NCI-H1436 (cell line): ENCODE measurements at regions not wholly inside any gene's neighbourhood (a gene's known extent, or its start where the extent isn't known, plus 50 kb on each side); places are given as distances from the start of the nearest gene placed in this dataset.

Experiments
- DNase-seq: peaks from one replicate; lab custom pipeline; 2025; lab: John Stamatoyannopoulos, UW

DNA sequence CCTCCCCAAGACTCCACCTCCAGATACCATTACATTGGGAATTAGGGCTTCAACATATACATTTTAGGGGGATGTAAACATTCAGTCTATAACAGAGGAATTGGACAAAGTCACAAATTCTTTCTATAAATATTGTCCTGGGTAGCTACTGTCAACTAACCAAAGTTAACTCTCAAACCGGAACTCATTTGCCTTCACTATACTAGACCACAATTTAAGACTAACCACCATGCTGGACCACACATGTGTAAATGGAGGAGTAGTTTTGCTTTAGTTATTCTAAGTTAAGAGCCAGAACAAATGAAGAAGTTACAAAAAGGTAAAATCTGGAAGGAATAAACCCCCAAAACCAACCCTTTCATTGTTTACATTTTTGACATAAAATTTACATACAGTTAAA is 222.8 kb downstream of the NDFIP2 start:
- no peak for DNase-seq

DNA sequence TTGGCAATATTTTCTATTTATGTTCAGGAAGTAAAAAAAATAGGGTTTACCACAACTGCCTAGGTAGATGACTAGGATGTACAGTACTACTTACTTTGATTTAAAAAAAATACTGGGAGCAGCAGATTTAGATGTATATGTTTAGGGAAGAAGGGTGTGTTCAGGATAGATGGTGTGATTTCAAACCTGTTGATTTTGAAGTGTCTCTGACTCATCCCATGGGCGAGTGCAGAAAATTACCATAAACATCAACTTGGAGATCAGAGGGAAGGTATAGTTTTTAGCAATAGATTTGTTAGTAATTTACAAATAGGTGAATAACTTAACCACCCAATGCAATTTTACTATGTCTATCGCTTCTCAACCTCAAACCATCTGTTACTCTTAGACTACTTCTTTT is 214.8 kb downstream of the NDFIP2 start:
- DNase-seq, result no peak

DNA sequence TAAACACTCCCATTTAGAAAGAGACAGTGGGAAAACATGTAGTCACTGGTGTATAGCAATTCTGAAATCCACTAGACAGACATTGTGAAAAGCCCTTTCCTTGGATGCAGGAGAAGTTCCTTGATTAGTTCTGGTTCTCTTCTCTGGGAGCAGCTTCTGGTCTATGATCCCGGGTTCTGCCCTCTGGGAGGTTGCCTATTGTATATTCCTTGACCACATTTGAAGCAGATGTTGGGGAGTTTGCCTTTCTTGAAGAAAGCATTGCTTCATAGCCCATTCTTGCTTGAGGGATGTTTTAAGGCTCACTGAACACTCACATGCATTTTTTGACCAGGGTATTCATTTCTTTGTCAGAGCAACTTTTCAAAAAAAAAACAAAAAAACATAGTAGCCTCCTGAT is 211.9 kb downstream of the NDFIP2 start:
- no peak for DNase-seq

DNA sequence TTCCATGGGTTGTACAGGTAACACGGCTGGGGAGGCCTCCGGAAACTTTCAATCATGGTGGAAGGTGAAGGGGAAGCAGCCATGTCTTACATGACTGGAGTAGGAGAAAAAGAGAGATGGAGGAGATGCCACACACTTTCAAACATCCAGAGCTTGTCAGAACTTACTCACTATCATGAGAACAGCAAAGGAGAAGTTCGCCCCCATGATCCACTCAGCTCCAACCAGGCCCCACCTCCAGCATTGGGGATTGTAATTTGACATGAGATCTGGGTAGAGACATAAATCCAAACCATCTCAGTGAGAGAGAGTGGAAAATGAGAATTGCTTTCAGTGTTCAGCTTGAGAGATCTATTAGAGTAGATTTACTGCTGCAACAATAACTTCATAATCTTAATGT is 210.9 kb downstream of the NDFIP2 start:
- no peak for DNase-seq

DNA sequence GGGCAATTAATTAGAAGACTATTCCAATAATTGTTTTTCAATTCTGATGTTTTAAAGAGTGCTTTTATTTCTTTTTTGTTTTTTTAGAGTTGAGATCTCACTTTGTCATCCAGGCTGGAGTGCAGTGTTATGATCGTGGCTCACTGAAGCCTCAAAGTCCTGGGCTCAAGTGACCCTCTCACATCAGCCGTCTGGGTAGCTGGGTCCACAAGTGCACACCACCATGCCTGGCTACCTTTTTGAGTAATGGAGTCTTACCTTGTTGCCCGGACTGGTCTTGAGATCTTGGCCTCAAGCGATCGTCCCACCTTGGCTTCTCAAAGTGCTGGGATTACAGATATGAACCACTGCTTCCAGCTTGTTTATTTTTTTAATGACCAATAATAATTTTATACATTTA is 207.8 kb downstream of the NDFIP2 start:
- DNase-seq, result no peak

DNA sequence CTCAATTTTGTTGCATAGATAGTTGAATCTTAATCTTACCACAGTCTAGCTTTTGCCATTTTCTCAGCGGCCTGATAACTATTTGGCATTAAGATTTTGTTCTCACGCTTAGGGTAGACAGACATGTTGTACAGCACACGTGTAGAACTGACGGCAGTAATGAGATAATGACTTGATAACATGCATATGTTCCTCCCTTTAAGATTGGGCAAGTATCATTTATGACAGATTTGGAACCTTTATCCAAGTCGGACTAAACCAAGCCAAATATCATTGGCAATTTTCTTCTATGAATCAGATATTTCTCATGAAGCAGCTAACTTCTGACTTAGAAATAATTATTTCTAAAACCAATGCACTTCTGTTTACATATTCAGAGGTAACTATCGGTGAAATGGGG is 205.5 kb downstream of the NDFIP2 start:
- no peak for DNase-seq

DNA sequence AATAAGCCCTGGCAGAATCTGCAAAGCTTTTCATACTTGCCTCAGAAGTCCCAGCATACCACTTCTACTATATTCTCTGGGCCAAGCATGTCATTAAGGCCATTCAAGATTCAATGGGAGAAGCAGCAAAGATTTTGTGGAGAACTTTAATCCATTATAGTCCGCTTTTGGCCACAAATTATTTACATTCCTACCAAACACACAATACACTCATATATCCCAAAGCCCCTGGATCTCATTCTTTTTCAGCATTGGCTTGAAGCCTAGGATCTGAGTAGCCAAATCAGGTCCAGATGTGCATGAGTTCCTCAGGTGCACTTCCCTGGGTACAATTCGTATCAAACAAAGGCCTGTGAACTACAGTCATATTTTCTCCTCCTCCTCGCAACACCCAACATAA is 203.4 kb downstream of the NDFIP2 start:
- DNase-seq, result no peak

DNA sequence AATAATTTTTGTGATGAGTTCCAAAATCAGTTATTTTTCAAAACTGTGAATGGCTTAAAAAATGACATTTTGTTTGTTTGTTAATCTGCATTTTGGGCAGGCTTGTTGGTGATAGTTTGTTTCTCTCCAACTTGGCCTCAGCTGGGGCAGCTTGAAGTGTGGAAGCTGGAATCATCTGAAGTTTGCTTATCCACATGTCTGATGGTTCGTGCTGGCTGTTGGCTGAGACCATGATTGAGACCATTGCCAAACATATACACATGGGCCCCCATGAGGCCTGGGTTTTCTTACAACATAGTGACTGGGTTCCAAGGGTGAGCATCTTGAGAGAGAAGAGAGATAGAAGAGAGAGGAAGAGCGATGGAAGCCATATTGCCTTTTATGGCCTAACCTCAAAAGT is 201.2 kb downstream of the NDFIP2 start:
- no peak for DNase-seq

DNA sequence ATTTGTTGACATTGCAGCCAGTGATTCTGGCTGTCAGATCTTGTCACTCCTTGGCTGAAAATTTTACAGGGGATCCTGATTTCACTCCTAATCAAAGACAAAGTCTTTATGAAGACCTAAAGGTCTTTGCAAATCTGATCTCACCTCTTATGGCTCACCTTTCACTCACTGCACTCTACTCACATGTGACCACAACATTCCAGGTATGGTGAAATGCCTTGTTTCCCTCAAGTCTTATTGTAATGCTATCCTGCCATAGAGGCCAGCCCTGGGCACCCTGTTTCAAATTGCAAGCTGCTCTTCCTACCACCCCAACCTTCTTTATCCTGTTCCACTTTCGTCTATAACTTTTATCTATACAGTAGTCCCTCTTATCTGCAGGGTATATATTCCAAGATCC is 200.1 kb downstream of the NDFIP2 start:
- no peak for DNase-seq

DNA sequence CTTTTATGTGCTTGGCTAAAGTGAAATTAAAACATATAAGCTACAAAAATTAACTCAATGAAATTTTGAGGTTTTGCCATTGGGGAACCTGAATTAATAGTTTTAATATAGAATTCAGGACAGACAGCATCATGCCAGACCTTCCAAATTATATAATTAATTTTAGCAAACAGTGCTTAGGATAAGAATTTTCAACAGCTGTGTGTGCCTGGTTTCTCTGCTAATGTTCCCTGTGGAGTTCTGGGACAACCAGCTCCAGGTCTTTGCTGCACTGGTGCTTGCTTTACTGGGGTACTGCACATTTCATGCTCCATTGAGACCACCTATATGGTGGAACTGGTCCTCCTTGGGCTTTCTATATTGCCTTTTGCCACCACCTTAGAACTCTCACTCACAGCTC is 199.5 kb downstream of the NDFIP2 start:
- DNase-seq, result no peak

DNA sequence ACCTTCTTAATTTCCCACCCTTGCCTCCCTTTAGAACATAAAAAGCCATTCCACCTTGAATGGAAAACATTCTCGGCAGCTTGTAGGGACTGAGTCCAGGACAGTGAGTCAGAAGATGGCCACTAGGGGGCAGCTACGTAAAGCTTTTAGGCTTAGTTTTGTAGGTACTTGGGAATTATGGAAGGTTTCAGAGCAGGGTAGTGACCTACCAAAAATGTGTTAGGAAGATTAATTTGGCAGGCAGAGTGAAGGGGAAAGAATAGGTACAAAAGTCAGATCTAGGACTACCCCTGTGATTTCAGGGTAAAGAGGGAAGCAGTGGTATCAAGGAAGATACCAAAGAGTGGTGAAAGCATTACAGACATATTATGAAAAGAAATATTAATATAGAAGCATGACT is 198.4 kb downstream of the NDFIP2 start:
- DNase-seq, result peak; percentile 37

DNA sequence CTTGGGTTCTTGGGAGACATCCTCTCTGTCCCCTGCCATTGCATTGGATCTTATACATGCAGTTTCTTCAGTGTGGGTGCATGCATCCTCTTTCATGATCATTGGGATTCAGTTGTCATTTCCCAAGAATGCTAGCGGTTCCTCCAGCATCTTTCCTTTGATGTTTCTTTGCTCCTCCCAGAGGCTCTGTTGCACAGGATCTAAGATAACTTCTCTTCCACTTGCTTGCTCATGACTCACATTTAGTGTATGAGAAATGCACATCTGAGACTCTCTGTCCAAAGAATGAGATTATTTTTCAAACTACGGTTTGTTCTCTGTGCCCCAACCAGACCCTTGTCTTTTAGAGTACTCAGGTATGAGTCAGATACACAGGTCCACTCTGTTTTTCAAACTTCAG is 197.1 kb downstream of the NDFIP2 start:
- DNase-seq, result no peak

DNA sequence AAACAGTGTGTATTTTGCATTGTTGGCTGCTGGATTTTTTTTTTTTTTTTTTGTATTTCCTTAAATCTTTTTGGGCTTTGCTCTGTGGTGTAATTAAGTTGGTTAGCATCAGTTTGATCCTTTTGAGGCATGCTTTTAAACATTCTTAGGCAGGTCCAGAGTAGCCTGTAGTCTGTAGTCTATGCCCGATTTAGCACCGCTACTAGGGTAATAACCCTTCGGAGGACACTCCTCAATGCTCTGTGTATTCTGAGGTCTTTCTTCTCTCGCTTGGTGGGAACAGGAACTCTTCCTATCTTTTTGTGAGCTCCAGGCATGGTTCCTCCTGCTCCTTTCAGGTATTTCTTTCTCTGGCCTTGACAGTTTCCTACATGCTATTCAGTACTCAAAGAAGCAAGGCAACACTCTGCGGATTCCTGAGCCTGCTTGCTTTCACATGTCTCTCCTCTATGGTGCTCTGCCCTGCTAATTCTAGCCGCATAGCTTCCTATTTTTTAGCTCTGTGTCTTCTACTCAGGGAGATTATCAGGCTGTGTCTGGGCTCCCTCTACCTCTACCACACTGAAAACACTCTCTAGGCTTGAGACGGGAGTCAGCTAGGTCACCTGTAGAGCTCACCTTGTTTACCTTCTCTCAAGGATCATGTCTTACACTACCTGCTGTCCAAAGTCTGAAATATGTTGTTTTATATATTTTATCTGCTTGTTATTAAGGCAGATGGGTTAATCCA is 195.1 kb downstream of the NDFIP2 start:
- DNase-seq, result no peak

DNA sequence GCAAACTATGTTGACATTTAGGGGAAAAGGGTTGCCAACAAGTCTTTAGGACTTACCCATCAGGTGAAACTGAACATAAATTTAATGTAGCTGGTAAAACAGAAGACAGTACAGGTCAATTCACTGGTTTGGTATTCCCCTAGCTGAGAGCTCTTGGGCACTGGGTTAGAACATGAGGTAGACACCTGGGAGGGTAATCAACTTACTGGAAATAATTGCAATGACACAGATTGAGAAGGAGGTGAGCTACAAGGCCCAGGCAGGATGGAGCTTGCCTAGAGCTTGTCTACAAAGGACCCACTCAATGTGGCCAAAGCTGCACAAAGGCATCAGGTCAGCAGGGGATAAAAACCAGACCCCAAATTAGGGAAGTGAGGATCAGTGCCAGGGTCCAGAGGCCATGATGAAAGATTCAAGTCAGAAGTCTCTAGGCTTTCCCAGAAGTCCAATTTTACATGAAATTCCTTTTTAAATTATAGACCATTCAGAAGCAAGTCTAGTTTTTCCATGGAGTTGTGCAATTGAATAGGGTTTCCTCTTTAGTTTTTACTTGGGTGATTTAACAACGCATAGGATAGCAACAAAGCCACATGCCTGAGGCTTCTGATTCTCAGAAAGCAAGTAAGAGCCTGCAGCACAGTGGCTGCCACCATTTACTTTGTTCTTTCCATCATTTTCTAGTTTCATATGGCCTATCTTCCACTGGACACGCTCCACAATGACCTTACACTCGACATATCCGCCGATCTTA is 194.0 kb downstream of the NDFIP2 start:
- no peak for DNase-seq

DNA sequence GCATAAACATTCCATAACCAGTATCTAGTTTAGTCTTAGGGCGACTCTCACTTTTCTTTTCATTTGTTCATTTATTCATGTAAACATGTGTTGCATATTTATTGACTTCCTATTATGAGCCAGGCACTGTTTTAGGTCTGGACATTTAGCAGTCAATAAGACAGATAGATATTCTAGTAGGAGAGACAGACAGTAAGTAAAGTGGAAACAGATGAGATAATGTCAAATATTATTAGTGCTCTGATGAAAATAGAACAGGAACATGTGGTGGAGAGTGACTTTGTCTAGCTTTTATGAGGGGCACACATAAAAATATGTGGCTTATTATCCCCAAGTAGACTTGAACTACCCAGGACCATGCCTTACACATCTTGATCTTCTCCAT is 193.0 kb downstream of the NDFIP2 start:
- no peak for DNase-seq

DNA sequence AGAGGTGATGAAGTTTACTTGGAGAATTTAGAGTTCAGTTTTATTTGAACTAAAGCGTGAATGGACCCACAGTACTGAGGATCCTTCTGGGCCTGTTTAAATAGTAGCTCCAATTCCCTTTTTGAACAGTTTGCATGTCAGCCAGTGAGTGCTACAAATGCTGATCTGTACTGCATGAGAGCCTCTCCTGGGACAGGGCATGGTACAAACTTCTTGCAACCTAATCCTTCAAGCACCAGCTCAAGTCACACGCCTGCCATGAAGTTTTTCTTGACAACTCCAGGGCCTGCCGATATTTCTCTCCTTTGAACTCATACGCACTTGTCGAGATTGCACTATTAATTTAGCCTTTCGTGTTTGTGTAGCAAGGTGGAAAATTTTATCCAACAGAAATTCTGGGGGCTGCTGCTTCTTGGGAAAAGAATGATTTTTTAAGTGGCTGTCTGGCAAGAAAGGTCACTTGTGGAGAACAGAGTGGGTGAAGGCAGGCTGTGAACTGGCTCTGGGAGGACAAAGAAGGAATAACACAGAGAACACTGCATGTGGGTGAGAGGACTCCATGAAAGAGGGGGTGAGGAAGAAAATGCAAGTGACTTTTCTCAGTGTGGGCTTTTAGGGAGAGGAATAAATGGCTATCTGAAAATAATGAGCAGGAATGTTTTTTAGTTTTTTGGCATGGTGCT is 192.5 kb downstream of the NDFIP2 start:
- no peak for DNase-seq

DNA sequence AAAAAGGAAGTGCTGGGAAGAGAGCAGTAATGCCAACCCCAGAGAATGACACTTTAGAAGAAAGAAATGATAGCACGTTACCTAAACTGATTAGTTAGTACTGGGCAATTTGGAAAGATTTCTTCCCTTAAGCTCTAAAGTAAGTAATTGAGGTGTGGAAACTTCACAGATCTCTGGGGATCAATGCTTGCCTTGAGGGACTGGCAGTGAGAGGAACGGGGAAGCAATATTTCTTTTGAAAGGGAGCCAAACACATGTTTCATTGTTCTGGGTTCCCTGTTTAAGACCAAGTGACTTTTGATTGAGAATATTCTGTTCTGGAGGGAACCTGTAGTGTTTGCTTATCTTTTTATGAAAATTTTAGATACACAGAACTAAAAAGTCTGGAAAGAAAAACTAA is 190.5 kb downstream of the NDFIP2 start:
- DNase-seq, result peak; percentile 20

DNA sequence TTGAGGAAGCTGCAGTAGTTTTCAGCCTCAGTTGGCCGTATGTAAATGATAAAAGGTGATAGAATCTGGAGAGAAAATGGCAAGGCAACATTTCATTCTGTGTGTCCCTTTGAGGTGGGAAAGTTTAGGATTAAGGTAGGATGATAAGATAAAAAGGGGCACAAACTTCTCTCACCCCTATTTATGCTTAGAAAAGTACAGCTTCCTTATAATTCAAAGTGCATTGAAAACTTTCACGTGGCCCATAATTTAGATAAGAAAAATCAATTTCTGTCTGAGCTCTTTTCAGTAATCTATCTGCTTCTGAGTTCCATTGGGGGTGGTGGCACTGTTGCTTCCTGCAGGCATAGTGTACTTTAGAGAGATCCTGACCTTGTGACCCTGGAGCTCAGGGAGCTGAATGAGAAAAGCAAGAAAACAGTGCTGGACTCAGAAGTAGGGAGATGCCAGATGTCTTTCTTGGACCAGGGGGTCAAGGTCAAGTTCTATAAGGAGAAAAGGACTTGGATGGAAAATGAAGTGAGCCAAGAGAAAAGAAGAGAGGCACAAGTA is 187.3 kb downstream of the NDFIP2 start:
- no peak for DNase-seq

DNA sequence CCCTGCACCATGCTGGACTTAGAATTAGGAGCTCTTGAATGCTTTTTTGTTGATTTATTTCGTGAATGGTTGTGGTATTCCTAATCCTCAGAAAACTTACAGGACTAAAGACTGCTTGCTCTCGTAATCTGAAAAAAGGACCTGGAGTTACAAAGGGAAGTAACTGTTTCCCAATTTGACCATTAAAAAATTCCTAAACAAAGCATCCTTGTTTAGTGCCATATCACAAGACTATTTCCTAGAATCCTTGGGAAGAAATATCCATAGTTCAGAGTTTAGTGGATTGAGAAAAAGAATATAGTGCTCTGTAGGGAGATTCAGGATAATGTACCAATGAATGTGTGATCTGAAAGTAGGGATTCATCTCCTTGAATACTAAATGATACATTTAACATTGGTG is 186.8 kb downstream of the NDFIP2 start:
- DNase-seq, result no peak

DNA sequence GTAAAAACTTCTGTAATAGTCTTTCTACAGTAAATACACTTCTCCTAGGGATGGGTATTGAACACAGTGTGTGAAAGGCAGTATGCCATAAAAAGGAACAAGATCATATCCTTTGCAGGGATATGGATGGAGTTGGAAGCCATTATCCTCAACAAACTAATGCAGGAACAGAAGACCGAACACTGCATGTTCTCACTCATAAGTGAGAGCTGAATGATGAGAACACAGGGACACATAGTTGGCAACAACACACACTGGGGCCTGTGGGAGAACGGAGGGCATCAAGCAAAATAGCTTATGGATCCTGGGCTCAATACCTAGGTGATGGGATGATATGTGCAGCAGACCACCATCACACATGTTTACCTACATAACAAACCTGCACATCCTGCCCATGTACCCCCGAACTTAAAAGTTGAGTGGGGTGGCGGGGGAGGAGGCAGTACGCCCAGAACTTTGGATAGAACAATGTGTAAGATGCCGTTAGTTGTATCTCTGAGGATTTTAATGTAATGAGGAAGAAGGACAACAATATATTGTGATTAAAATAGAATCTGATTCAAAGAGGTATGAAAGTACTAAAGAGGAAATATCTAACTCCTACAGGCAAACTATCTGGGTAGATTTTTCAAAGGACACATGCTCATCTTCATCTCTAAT is 183.2 kb downstream of the NDFIP2 start:
- no peak for DNase-seq

DNA sequence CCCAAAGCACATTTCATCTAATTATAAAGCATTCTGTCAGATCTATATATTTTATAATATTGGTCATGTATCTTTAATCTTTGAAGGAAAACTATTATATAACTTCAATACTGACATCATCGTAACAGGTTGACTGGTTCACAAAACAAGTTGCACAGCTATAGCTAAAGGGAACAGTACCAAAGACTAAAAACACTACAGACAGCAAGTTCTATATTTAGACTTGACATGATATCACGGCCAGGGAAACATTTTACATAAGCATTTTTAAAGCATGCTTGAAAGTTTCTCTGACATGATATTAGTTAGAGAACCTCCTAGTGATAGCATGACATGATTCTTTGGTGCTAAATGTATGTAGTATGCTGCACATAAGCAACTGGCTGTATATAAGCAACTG is 182.5 kb downstream of the NDFIP2 start:
- no peak for DNase-seq

DNA sequence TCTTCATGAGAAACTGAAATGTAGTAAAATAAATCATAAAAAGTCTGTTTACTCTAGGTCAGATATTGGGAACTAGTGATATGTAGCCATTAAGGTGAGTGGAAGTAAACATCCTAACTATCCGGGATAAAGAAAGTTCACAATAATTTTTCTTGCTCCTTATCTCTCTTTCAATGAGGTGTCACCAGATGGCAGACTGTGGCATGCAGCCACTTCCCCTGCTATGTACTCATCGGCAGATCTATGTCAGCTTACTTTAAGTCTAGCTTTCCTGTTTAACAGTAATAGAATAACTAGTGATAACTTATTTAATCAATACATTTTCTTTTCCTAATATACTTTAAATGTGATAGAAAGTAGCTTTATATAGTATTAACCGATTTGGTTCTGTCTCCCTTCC is 181.9 kb downstream of the NDFIP2 start:
- no peak for DNase-seq

DNA sequence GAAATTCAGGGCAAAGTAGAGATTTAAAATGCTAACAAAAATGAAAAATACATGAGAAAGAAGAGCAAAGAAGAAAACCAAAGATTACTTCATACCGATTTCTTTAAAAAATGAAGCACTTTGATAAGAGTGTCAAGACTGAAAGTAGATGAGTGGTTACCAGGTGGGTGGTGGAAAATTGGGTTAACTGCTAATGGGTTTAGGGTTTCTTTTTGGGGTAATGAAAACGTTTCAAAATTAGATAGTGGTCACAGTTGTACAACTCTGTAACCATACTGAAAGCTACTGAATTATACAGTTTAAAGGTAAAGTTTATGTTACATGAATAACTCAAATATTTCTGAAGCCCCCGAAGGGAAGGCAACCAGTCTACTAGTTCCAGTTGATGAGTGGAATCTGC is 179.4 kb downstream of the NDFIP2 start:
- no peak for DNase-seq
